ENCODE measurements at regions not wholly inside any gene's neighbourhood (a gene's known extent, or its start where the extent isn't known, plus 50 kb on each side); places are given as distances from the start of the nearest gene placed in this dataset.
"Not testable (repeated sequence)": the region's sequence is repeated elsewhere in the genome, so short reads cannot be mapped to it uniquely, and the experiment has no call there.

GRCh38 chr10:78342827-78343653, 309.4 kb downstream of the RPS24 start:
- Histone ChIP-seq H3K27ac (no peak overlapping the region), H3K4me3 (no peak overlapping the region), H3K9me3 (ENCODE audit: insufficient read depth, low read depth) (no peaks in the 10 kb centered on the region), H3K4me1 (replicated peaks; ENCODE audit: insufficient read depth) (no peaks in the 10 kb centered on the region), H3K27me3 (ENCODE audit: insufficient read depth, low read depth) (peaks cover 13% of the 10 kb centered on the region; the same call in 1 of the 2 replicates), H3K36me3 (ENCODE audit: low read depth) (no peaks in the 10 kb centered on the region), H3K9me2 (ENCODE audit: insufficient read depth) (no peaks in the 10 kb centered on the region), H2AFZ (no peak overlapping the region), H3K4me2 (no peak overlapping the region), H3F3A (ENCODE audit: insufficient read depth, low read depth) (no peaks in the 10 kb centered on the region), H3K79me2 (ENCODE audit: low read depth) (no peaks in the 10 kb centered on the region), H4K20me1 (ENCODE audit: insufficient read depth) (no peaks in the 10 kb centered on the region)
- TF ChIP-seq EZH2 (IDR thresholded peaks at IDR 0.05; ENCODE audit: low read depth) (no peak), CTCF (conservative IDR thresholded peaks at IDR 0.05) (no peak)
- ChIA-PET POLR2A (ENCODE audit: unreplicated experiment) (no interaction called here), CTCF (no interaction called here)
- no TSS peak for BruUV-seq (replicated peaks)
- intact Hi-C loops (cut with micrococcal nuclease; ENCODE audit: unreplicated experiment), result no loop called here
- DNase-seq, result no peak

DNA sequence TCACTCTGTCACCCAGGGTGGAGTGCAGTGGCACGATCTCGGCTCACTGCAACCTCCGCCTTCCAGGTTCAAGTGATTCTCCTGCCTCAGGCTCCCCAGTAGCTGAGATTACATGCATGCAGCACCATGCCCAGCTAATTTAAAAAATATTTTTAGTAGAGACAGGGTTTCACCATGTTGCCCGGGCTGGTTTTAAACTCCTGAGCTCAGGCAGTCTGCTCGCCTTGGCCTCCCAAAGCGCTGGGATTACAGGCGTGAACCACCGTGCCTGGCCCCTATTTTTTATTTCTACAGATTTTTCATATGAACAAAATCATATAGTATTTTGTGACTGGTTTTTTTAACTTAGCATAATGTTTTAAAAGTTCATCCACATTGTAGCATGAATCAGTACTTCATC, 310.6 kb downstream of the RPS24 start:
- POLR2A ChIA-PET (ENCODE audit: unreplicated experiment); H3K36me3 ChIP-seq (ENCODE audit: low read depth); BruUV-seq (replicated peaks); H3K4me1 ChIP-seq (replicated peaks; ENCODE audit: insufficient read depth); H3F3A ChIP-seq (ENCODE audit: insufficient read depth, low read depth); H3K27me3 ChIP-seq (ENCODE audit: insufficient read depth, low read depth); H3K4me2 ChIP-seq; H3K79me2 ChIP-seq (ENCODE audit: low read depth); CTCF ChIA-PET; H3K27ac ChIP-seq; intact Hi-C loops (cut with micrococcal nuclease; ENCODE audit: unreplicated experiment); H3K9me3 ChIP-seq (ENCODE audit: insufficient read depth, low read depth); H3K4me3 ChIP-seq; H3K9me2 ChIP-seq (ENCODE audit: insufficient read depth); H2AFZ ChIP-seq; DNase-seq; H4K20me1 ChIP-seq (ENCODE audit: insufficient read depth): not testable (repeated sequence)

- CTCF ChIA-PET; H3K4me1 ChIP-seq (replicated peaks; ENCODE audit: insufficient read depth): not testable (repeated sequence)
These were observed 311.9 kb downstream of the RPS24 start for GRCh38 chr10:78345515-78345914.

GRCh38 chr10:78346721-78347120, 313.1 kb downstream of the RPS24 start:
- no peaks in the 10 kb centered on the region for H3K4me1 ChIP-seq (replicated peaks; ENCODE audit: insufficient read depth)
- ChIA-PET POLR2A (ENCODE audit: unreplicated experiment) (no interaction called here), CTCF (no interaction called here)
- H3K27me3 ChIP-seq (ENCODE audit: insufficient read depth, low read depth), result peaks cover 9% of the 10 kb centered on the region; the same call in 1 of the 2 replicates
- no peaks in the 10 kb centered on the region for H3K9me2 ChIP-seq (ENCODE audit: insufficient read depth)
- intact Hi-C loops (cut with micrococcal nuclease; ENCODE audit: unreplicated experiment), result no loop called here
- no peaks in the 10 kb centered on the region for H3K79me2 ChIP-seq (ENCODE audit: low read depth)
- no peak overlapping the region for H3K4me3 ChIP-seq
- no peak overlapping the region for H3K27ac ChIP-seq
- no peak overlapping the region for H2AFZ ChIP-seq
- BruUV-seq (replicated peaks), result no TSS peak
- H4K20me1 ChIP-seq (ENCODE audit: insufficient read depth), result no peaks in the 10 kb centered on the region
- TF ChIP-seq EZH2 (IDR thresholded peaks at IDR 0.05; ENCODE audit: low read depth) (no peak), CTCF (conservative IDR thresholded peaks at IDR 0.05) (no peak)
- no peaks in the 10 kb centered on the region for H3K9me3 ChIP-seq (ENCODE audit: insufficient read depth, low read depth)
- no peaks in the 10 kb centered on the region for H3K36me3 ChIP-seq (ENCODE audit: low read depth)
- H3F3A ChIP-seq (ENCODE audit: insufficient read depth, low read depth), result no peaks in the 10 kb centered on the region
- DNase-seq, result no peak
- H3K4me2 ChIP-seq, result no peak overlapping the region

More at GRCh38 chr10:78345515-78345914, 311.9 kb downstream of the RPS24 start:
- H3K4me2 ChIP-seq; H3K27ac ChIP-seq; intact Hi-C loops (cut with micrococcal nuclease; ENCODE audit: unreplicated experiment); H3K36me3 ChIP-seq (ENCODE audit: low read depth); H4K20me1 ChIP-seq (ENCODE audit: insufficient read depth); H2AFZ ChIP-seq; H3K9me3 ChIP-seq (ENCODE audit: insufficient read depth, low read depth); BruUV-seq (replicated peaks); H3K79me2 ChIP-seq (ENCODE audit: low read depth); DNase-seq; H3K4me3 ChIP-seq; H3K9me2 ChIP-seq (ENCODE audit: insufficient read depth); H3F3A ChIP-seq (ENCODE audit: insufficient read depth, low read depth): not testable (repeated sequence)
- H3K27me3 ChIP-seq (ENCODE audit: insufficient read depth, low read depth), result peaks cover 11% of the 10 kb centered on the region; the same call in 1 of the 2 replicates
- POLR2A ChIA-PET (ENCODE audit: unreplicated experiment), result interaction anchor here (0.5 kb wide), 1 partner anchor 300 kb away, joined by 17 read pairs; no protein-coding TSS in a partner anchor

All from PC-9 (cell line).